ENCODE measurements at regions not wholly inside any gene's neighbourhood (a gene's known extent, or its start where the extent isn't known, plus 50 kb on each side); places are given as distances from the start of the nearest gene placed in this dataset.
A peak's percentile ranks its signal among the peaks of the same experiment; 100 is the strongest.
"Not testable (repeated sequence)": the region's sequence is repeated elsewhere in the genome, so short reads cannot be mapped to it uniquely, and the experiment has no call there.

DNA sequence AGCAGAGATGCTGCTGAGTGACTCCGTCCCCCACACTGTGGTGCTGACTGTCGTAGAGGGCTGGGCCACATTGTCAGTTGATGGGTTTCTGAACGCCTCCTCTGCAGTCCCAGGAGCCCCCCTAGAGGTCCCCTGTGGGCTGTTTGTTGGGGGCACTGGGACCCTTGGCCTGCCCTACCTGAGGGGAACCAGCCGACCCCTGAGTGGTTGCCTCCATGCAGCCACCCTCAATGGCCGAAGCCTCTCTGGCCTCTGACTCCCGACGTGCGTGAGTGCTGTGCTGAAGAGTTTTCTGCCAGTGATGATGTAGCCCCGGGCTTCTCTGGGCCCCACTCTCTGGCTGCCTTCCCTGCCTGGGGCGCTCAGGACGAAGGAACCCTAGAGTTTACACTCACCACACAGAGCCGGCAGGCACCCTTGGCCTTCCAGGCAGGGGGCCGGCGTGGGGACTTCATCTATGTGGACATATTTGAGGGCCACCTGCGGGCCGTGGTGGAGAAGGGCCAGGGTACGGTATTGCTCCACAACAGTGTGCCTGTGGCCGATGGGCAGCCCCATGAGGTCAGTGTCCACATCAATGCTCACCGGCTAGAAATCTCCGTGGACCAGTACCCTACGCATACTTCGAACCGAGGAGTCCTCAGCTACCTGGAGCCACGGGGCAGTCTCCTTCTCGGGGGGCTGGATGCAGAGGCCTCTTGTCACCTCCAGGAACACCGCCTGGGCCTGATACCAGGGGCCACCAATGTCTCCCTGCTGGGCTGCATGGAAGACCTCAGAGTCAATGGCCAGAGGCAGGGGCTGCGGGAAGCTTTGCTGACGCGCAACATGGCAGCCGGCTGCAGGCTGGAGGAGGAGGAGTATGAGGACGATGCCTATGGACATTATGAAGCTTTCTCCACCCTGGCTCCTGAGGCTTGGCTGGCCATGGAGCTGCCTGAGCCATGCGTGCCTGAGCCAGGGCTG lies 181.1 kb downstream of the TBC1D2B start:
- H3K4me1 Mint-ChIP-seq; H3K36me3 ChIP-seq (ENCODE audit: control insufficient read depth in 2 of 2, extremely low read depth in 1 of 2, insufficient read depth in 1 of 2, low read length in 1 of 2); DNase-seq; H3K9me3 ChIP-seq; ATAC-seq (replicated peaks in 1 of 4); H3K27me3 Mint-ChIP-seq; H3K4me3 Mint-ChIP-seq; POLR2A ChIA-PET; H3K36me3 Mint-ChIP-seq; H3K27ac Mint-ChIP-seq; H3K27me3 ChIP-seq (replicated peaks in 1 of 2; ENCODE audit: control insufficient read depth in 2 of 2, extremely low read depth in 1 of 2, insufficient read depth in 2 of 2, low read length in 1 of 2); H3K9me3 Mint-ChIP-seq; H3K4me1 ChIP-seq (ENCODE audit: control insufficient read depth in 1 of 2, extremely low read depth in 1 of 2, insufficient read depth in 2 of 2, low read length in 2 of 2); H3K27ac ChIP-seq (ENCODE audit: low read length); CTCF ChIA-PET; H3K4me3 ChIP-seq (ENCODE audit: control insufficient read depth in 1 of 2, extremely low read depth in 1 of 2, low read length in 1 of 2): not testable (repeated sequence)
- WGBS (ENCODE audit: insufficient coverage): 87% methylated on average over 16 of the region's 32 CpGs

DNA sequence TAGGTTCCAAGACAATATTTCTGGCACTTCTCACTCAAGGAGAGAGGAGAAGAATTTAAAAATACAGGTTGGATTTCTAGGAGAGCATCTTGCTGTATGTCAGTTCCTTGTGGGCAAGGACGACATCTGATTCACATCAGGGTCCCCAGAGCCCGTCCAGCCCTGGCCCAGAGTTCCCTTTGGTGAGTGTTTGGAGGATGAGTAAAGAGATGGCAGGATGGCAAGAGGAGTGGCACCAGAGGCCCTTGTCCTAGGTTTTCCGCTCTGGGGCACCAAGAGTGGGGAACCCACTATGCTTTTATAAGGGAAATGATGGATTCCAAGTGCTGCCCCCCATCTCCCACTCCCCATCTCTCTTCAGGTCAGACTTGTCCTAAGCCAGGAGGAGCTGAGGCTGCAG lies 181.8 kb downstream of the TBC1D2B start:
- ChIA-PET POLR2A (no interaction called here), CTCF (no interaction called here)
- Histone ChIP-seq H3K4me3 (ENCODE audit: control insufficient read depth in 1 of 2, extremely low read depth in 1 of 2, low read length in 1 of 2) (no peak overlapping the region), H3K9me3 (no peaks in the 10 kb centered on the region), H3K27me3 (replicated peaks in 1 of 2; ENCODE audit: control insufficient read depth in 2 of 2, extremely low read depth in 1 of 2, insufficient read depth in 2 of 2, low read length in 1 of 2) (no peaks in the 10 kb centered on the region), H3K27ac (ENCODE audit: low read length) (no peak overlapping the region), H3K36me3 (ENCODE audit: control insufficient read depth in 2 of 2, extremely low read depth in 1 of 2, insufficient read depth in 1 of 2, low read length in 1 of 2) (no peaks in the 10 kb centered on the region), H3K4me1 (ENCODE audit: control insufficient read depth in 1 of 2, extremely low read depth in 1 of 2, insufficient read depth in 2 of 2, low read length in 2 of 2) (no peaks in the 10 kb centered on the region)
- H3K27me3 Mint-ChIP-seq: peaks cover 0 to 4% of the 10 kb centered on the region in 2 donors
- ATAC-seq (replicated peaks in 1 of 4) (no peak), DNase-seq (no peak)
- H3K9me3 Mint-ChIP-seq: no peaks in the 10 kb centered on the region
- H3K4me1 Mint-ChIP-seq: no peaks in the 10 kb centered on the region
- H3K4me3 Mint-ChIP-seq: no peak overlapping the region
- 67% methylated on average over 1 of the region's 3 CpGs for WGBS (ENCODE audit: insufficient coverage)
- no peak overlapping the region for H3K27ac Mint-ChIP-seq
- H3K36me3 Mint-ChIP-seq: no peaks in the 10 kb centered on the region

DNA sequence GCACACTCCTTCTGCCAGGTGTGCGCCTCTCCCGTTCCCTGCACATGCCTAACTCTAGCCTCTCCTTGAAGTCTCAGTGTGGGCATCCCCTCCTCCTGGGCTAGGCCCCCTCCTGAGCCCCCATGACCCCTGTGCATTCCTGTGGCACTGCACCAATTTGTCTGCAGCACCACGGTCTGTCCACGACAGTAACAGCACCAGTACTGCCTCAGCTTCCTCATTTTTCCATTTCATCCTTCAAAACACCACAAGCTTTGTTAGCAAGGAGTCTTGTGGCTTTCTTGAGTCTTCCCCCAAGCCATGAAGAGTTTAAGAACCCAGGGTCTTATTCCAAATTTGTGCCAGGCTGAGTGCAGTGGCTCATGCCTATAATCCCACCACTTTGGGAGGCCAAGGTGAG lies 182.4 kb downstream of the TBC1D2B start:
- DNase-seq; H3K4me1 Mint-ChIP-seq; H3K27ac ChIP-seq (ENCODE audit: low read length); H3K27me3 Mint-ChIP-seq; POLR2A ChIA-PET; H3K27ac Mint-ChIP-seq; ATAC-seq (replicated peaks in 1 of 4); H3K9me3 ChIP-seq; H3K36me3 Mint-ChIP-seq; H3K4me3 ChIP-seq (ENCODE audit: control insufficient read depth in 1 of 2, extremely low read depth in 1 of 2, low read length in 1 of 2); H3K4me1 ChIP-seq (ENCODE audit: control insufficient read depth in 1 of 2, extremely low read depth in 1 of 2, insufficient read depth in 2 of 2, low read length in 2 of 2); CTCF ChIA-PET; H3K36me3 ChIP-seq (ENCODE audit: control insufficient read depth in 2 of 2, extremely low read depth in 1 of 2, insufficient read depth in 1 of 2, low read length in 1 of 2); H3K4me3 Mint-ChIP-seq; H3K9me3 Mint-ChIP-seq; H3K27me3 ChIP-seq (replicated peaks in 1 of 2; ENCODE audit: control insufficient read depth in 2 of 2, extremely low read depth in 1 of 2, insufficient read depth in 2 of 2, low read length in 1 of 2): not testable (repeated sequence)
- 72% methylated on average over 2 of the region's 4 CpGs for WGBS (ENCODE audit: insufficient coverage)

DNA sequence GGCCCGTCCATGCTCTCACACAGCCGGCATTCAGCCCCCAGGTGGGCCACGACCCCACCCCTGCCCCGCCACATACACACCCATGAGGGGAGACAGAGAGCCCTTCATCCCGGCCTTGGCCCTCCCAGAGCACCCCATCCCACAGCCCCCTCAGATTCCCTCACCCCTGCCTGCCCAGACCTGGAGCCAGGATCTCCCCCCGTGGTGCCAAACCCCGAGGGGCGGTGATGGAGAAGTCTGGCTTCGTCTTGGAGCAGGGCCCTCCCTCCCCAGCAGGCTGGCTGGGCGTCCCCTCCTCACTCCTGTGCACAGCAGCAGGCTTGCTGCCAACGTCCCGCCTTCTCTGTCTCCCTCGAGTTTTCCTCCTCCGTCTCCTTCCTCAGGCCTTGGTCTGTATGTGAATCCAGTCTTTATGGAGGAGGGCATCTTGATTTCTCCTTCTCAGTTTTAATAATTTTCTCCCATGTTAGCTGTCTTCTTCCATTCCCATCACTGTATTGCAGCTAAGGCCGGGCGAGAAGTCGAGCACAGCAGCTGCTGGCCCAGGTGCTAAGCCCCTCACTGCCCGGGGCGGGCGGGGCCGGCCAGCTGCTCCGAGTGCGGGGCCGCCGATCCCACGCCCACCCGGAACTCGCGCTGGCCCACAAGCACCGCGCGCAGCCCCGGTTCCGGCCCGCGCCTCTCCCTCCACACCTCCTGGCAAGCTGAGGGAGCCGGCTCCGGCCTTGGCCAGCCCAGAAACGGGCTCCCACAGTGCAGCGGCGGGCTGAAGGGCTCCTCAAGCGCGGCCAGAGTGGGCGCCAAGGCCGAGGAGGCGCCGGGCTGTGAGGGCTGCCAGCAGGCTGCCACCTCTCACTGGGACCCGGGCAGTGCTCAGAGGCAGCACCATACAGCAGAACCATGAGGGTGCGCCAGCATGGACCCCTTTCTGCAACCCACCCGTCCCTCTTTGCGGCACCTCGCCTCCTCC lies 183.6 kb downstream of the TBC1D2B start:
- H3K4me3 ChIP-seq (ENCODE audit: control insufficient read depth in 1 of 2, extremely low read depth in 1 of 2, low read length in 1 of 2); H3K36me3 Mint-ChIP-seq; POLR2A ChIA-PET; H3K27me3 Mint-ChIP-seq; ATAC-seq (replicated peaks in 1 of 4); H3K27me3 ChIP-seq (replicated peaks in 1 of 2; ENCODE audit: control insufficient read depth in 2 of 2, extremely low read depth in 1 of 2, insufficient read depth in 2 of 2, low read length in 1 of 2); DNase-seq; H3K9me3 ChIP-seq; CTCF ChIA-PET; H3K27ac ChIP-seq (ENCODE audit: low read length); H3K36me3 ChIP-seq (ENCODE audit: control insufficient read depth in 2 of 2, extremely low read depth in 1 of 2, insufficient read depth in 1 of 2, low read length in 1 of 2); H3K27ac Mint-ChIP-seq; H3K4me1 ChIP-seq (ENCODE audit: control insufficient read depth in 1 of 2, extremely low read depth in 1 of 2, insufficient read depth in 2 of 2, low read length in 2 of 2); H3K9me3 Mint-ChIP-seq; H3K4me3 Mint-ChIP-seq; H3K4me1 Mint-ChIP-seq: not testable (repeated sequence)
- 77% methylated on average over 30 of the region's 52 CpGs for WGBS (ENCODE audit: insufficient coverage)

DNA sequence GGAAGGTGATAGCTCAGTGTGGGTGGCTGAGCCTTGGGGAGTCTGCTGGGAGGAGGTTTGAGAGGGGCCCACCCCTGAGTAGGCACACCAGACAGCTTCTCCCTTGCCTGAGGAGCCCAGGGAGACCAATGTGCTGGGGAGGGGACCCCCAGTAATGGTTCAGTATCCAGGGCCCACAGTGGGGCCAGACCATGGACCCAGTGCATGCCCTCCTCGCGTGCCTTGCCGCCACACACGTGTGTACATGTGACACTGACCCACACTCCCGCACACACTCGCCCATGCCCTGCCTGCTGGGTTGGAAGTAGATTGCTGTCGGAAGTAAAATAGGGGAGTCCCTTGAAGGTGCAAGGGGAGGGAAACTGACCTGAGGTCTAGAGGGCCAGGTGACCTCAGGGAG lies 184.3 kb downstream of the TBC1D2B start:
- H3K27me3 Mint-ChIP-seq; H3K27ac Mint-ChIP-seq; H3K4me1 Mint-ChIP-seq; H3K9me3 Mint-ChIP-seq; H3K36me3 ChIP-seq (ENCODE audit: control insufficient read depth in 2 of 2, extremely low read depth in 1 of 2, insufficient read depth in 1 of 2, low read length in 1 of 2); H3K4me3 ChIP-seq (ENCODE audit: control insufficient read depth in 1 of 2, extremely low read depth in 1 of 2, low read length in 1 of 2); ATAC-seq (replicated peaks in 1 of 4); H3K36me3 Mint-ChIP-seq; CTCF ChIA-PET; H3K9me3 ChIP-seq; H3K27ac ChIP-seq (ENCODE audit: low read length); H3K4me3 Mint-ChIP-seq; H3K27me3 ChIP-seq (replicated peaks in 1 of 2; ENCODE audit: control insufficient read depth in 2 of 2, extremely low read depth in 1 of 2, insufficient read depth in 2 of 2, low read length in 1 of 2); H3K4me1 ChIP-seq (ENCODE audit: control insufficient read depth in 1 of 2, extremely low read depth in 1 of 2, insufficient read depth in 2 of 2, low read length in 2 of 2); POLR2A ChIA-PET: not testable (repeated sequence)
- 89% methylated on average over 6 of the region's 7 CpGs for WGBS (ENCODE audit: insufficient coverage)
- DNase-seq: peak in 1 of 35 experiments; percentile 1

DNA sequence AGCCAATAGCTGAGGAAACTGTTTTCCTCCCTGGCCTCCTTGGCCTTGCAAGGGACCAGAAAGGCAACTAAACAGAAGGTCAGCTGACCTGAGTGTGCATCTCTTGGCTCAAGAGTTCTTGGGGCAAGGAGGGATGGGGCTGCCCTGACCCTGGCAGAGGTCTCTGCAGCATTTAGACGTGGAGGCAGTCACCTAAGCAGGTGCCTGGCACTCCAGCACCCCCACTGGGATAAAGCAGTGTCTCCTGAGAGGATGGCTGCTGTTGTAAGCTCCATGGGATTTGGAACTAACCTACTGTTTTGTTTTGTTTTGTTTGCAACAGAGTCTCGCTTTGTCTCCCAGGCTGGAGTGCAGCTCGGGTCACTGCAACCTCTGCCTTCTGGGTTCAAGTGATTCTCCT lies 185.2 kb downstream of the TBC1D2B start:
- no peaks in the 10 kb centered on the region for H3K4me1 ChIP-seq (ENCODE audit: control insufficient read depth in 1 of 2, extremely low read depth in 1 of 2, insufficient read depth in 2 of 2, low read length in 2 of 2)
- DNase-seq: no peak
- Mint-ChIP-seq H3K4me3 (no peak overlapping the region), H3K4me1 (no peaks in the 10 kb centered on the region), H3K27me3 (peaks cover 0 to 4% of the 10 kb centered on the region in 2 donors), H3K9me3 (no peaks in the 10 kb centered on the region), H3K27ac (no peak overlapping the region), H3K36me3 (no peaks in the 10 kb centered on the region)
- WGBS (ENCODE audit: insufficient coverage): 100% methylated on average over 1 of the region's 3 CpGs
- H3K9me3 ChIP-seq: no peaks in the 10 kb centered on the region
- ChIA-PET CTCF (no interaction called here), POLR2A (no interaction called here)
- H3K4me3 ChIP-seq (ENCODE audit: control insufficient read depth in 1 of 2, extremely low read depth in 1 of 2, low read length in 1 of 2): no peak overlapping the region
- ATAC-seq (replicated peaks in 1 of 4): no peak
- no peaks in the 10 kb centered on the region for H3K27me3 ChIP-seq (replicated peaks in 1 of 2; ENCODE audit: control insufficient read depth in 2 of 2, extremely low read depth in 1 of 2, insufficient read depth in 2 of 2, low read length in 1 of 2)
- H3K27ac ChIP-seq (ENCODE audit: low read length): no peak overlapping the region
- H3K36me3 ChIP-seq (ENCODE audit: control insufficient read depth in 2 of 2, extremely low read depth in 1 of 2, insufficient read depth in 1 of 2, low read length in 1 of 2): no peaks in the 10 kb centered on the region

All from T-cell (primary cell).